H1 (cell line): ENCODE measurements at regions not wholly inside any gene's neighbourhood (a gene's known extent, or its start where the extent isn't known, plus 50 kb on each side); places are given as distances from the start of the nearest gene placed in this dataset.

Experiments
- CTCF ChIA-PET: fragments of 300-600 bp; sonication (Branson Sonifier 250); formaldehyde crosslinking; loops from one replicate; lab custom pipeline; 2021; ENCODE audit not compliant: partially characterized antibody; lab: Charles Lee
- POLR2A ChIA-PET: fragments of 300-600 bp; sonication (Branson Sonifier 250); formaldehyde crosslinking; loops from one replicate; lab custom pipeline; 2021; ENCODE audit warnings: inconsistent platforms; ENCODE audit not compliant: partially characterized antibody; lab: Charles Lee
- DNase-seq, 2 experiments: peaks; one replicate each; pipeline versions ENCODE4 v3.0.0 to v3.0.0-alpha.2; 2010 to 2022; ENCODE audit warnings: low spot score in 2 of 2, low read depth in 1 of 2, mixed read lengths in 1 of 2
- FAIRE-seq: peaks from 2 replicates; lab custom pipeline; 2011; peaks lifted over from hg19 to GRCh38; lab: Jason Lieb, UNC
- H2AFZ ChIP-seq: 2 replicates; pipeline ENCODE4 v1.8.1; 2012; ENCODE audit warnings: low read length, inconsistent platforms
- H2AK5ac ChIP-seq: 2 replicates; pipeline ENCODE4 v1.6.1; 2013; ENCODE audit warnings: low read depth, low read length
- H2BK120ac ChIP-seq: replicated peaks from 2 replicates; pipeline ENCODE3; 2013; ENCODE audit warnings: low read depth, low read length, inconsistent platforms
- H2BK12ac ChIP-seq: 2 replicates; pipeline ENCODE4 v1.6.1; 2013; ENCODE audit warnings: low read depth, low read length
- H2BK15ac ChIP-seq: 2 replicates; pipeline ENCODE4 v1.6.1; 2013; ENCODE audit warnings: low read length
- H2BK20ac ChIP-seq: 2 replicates; pipeline ENCODE4 v1.6.1; 2013; ENCODE audit warnings: low read length
- H2BK5ac ChIP-seq: 2 replicates; pipeline ENCODE4 v1.6.1; 2013; ENCODE audit warnings: low read depth, low read length
- H3K14ac ChIP-seq: 2 replicates; pipeline ENCODE4 v1.6.1; 2013; ENCODE audit warnings: inconsistent platforms; ENCODE audit not compliant: insufficient read length
- H3K18ac ChIP-seq: 2 replicates; pipeline ENCODE4 v1.6.1; 2013; ENCODE audit warnings: low read length; ENCODE audit errors: extremely low read depth
- H3K23ac ChIP-seq: 2 replicates; pipeline ENCODE4 v1.6.1; 2013; ENCODE audit warnings: inconsistent platforms; ENCODE audit not compliant: insufficient read length
- H3K23me2 ChIP-seq: 2 replicates; pipeline ENCODE4 v1.6.1; 2013; ENCODE audit warnings: low read depth, low read length
- H3K27ac ChIP-seq: 2 replicates; pipeline ENCODE4 v1.6.1; 2011; ENCODE audit warnings: low read depth, low read length, inconsistent platforms
- H3K27me3 ChIP-seq, 4 experiments: replicated peaks in 1 of 4; 1 replicate in 1 of 4; 2 replicates in 3 of 4; pipeline versions ENCODE4 v1.6.1 to v1.8.1; 2011 to 2013; ENCODE audit warnings: low read length in 3 of 4, mild to moderate bottlenecking in 3 of 4, inconsistent platforms in 2 of 4, mixed read lengths in 2 of 4, moderate library complexity in 1 of 4; ENCODE audit not compliant: control insufficient read depth in 3 of 4, insufficient read depth in 3 of 4; ENCODE audit errors: extremely low read depth in 1 of 4
- H3K36me3 ChIP-seq, 4 experiments: 2 replicates each; pipeline versions ENCODE4 v1.6.1 to v1.8.1; 2011 to 2013; ENCODE audit warnings: mild to moderate bottlenecking in 4 of 4, low read length in 3 of 4, moderate library complexity in 2 of 4, control low read depth in 1 of 4, inconsistent platforms in 1 of 4; ENCODE audit not compliant: insufficient read depth in 4 of 4, control insufficient read depth in 2 of 4
- H3K4ac ChIP-seq: replicated peaks from 2 replicates; pipeline ENCODE3; 2013; ENCODE audit warnings: low read length, low read depth, mixed read lengths, inconsistent platforms; ENCODE audit not compliant: insufficient read length
- H3K4me1 ChIP-seq, 4 experiments: replicated peaks in 1 of 4; 1 replicate in 1 of 4; 2 replicates in 3 of 4; pipeline versions ENCODE4 v1.6.1 to v1.8.1; 2011 to 2013; ENCODE audit warnings: low read length in 3 of 4, inconsistent platforms in 2 of 4, mixed read lengths in 1 of 4; ENCODE audit not compliant: insufficient read depth in 4 of 4, control insufficient read depth in 3 of 4
- H3K4me2 ChIP-seq, 2 experiments: 2 replicates each; pipeline versions ENCODE4 v1.6.1 to v1.8.1; 2011 to 2013; ENCODE audit warnings: low read depth in 2 of 2, low read length in 2 of 2, control low read depth in 1 of 2, inconsistent platforms in 1 of 2, mild to moderate bottlenecking in 1 of 2; ENCODE audit not compliant: insufficient read depth in 1 of 2
- H3K4me3 ChIP-seq, 4 experiments: fragments of 200-600, 300-600 bp in 1 of 4; sonication (generic), shearing (Covaris generic), sonication (Bioruptor Twin) in 1 of 4; 2 replicates each; pipeline versions ENCODE4 v1.5.1 to v1.8.1; 2011 to 2016; ENCODE audit warnings: low read length in 4 of 4, low read depth in 3 of 4, control low read depth in 2 of 4, inconsistent platforms in 2 of 4, mild to moderate bottlenecking in 2 of 4, mixed read lengths in 1 of 4, moderate library complexity in 1 of 4; ENCODE audit not compliant: insufficient read depth in 2 of 4; ENCODE audit errors: extremely low read depth in 1 of 4
- H3K56ac ChIP-seq: replicated peaks from 2 replicates; pipeline ENCODE3; 2013; ENCODE audit warnings: low read depth, mild to moderate bottlenecking, mixed read lengths, low read length, inconsistent platforms; ENCODE audit not compliant: insufficient read length
- H3K79me1 ChIP-seq: 2 replicates; pipeline ENCODE4 v1.6.1; 2013; ENCODE audit warnings: low read depth, low read length, control low read depth
- H3K79me2 ChIP-seq, 2 experiments: 2 replicates each; pipeline versions ENCODE4 v1.6.1 to v1.8.1; 2012 to 2013; ENCODE audit warnings: low read length in 2 of 2, mild to moderate bottlenecking in 2 of 2, inconsistent platforms in 1 of 2; ENCODE audit not compliant: insufficient read depth in 2 of 2, control insufficient read depth in 1 of 2
- H3K9ac ChIP-seq, 4 experiments: replicated peaks in 1 of 4; 1 replicate in 1 of 4; 2 replicates in 3 of 4; pipeline versions ENCODE4 v1.6.1 to v1.8.1; 2011 to 2013; ENCODE audit warnings: low read depth in 3 of 4, low read length in 3 of 4, control low read depth in 2 of 4, mild to moderate bottlenecking in 2 of 4, moderate library complexity in 2 of 4, inconsistent platforms in 1 of 4; ENCODE audit errors: extremely low read depth in 1 of 4
- H3K9me3 ChIP-seq, 2 experiments: 2 replicates each; pipeline versions ENCODE4 v1.6.1 to v1.8.1; 2012 to 2013; ENCODE audit warnings: mild to moderate bottlenecking in 2 of 2, moderate library complexity in 2 of 2, control low read depth in 1 of 2, inconsistent platforms in 1 of 2, low read depth in 1 of 2, low read length in 1 of 2, mixed read lengths in 1 of 2; ENCODE audit not compliant: insufficient read depth in 2 of 2
- H4K20me1 ChIP-seq, 2 experiments: replicated peaks in 1 of 2; 2 replicates each; pipeline versions ENCODE3 to v1.8.1; 2011 to 2013; ENCODE audit warnings: inconsistent platforms in 2 of 2, low read length in 2 of 2, mild to moderate bottlenecking in 1 of 2; ENCODE audit not compliant: insufficient read depth in 2 of 2, control insufficient read depth in 1 of 2
- H4K5ac ChIP-seq: 2 replicates; pipeline ENCODE4 v1.6.1; 2013; ENCODE audit warnings: low read length, low read depth, mixed read lengths, inconsistent platforms; ENCODE audit not compliant: insufficient read length
- H4K8ac ChIP-seq: 2 replicates; pipeline ENCODE4 v1.8.0; 2013; ENCODE audit warnings: mild to moderate bottlenecking, moderate library complexity, low read length, inconsistent platforms; ENCODE audit not compliant: insufficient read depth; ENCODE audit errors: extremely low read depth
- H4K91ac ChIP-seq: replicated peaks from 2 replicates; pipeline ENCODE3; 2013; ENCODE audit warnings: low read length, mixed read lengths, inconsistent platforms; ENCODE audit not compliant: insufficient read length
- PHF8 ChIP-seq: fragments of 200-600 bp; sonication (generic); conservative IDR thresholded peaks from 2 replicates; pipeline ENCODE4 v1.7.1; 2012; ENCODE audit warnings: low read depth, mild to moderate bottlenecking, inconsistent platforms, low read length, moderate library complexity
- RAD21 ChIP-seq, 2 experiments: IDR thresholded peaks in 1 of 2; conservative IDR thresholded peaks in 1 of 2; 2 replicates each; pipeline ENCODE4 v1.6.1; 2011; ENCODE audit warnings: low read depth in 2 of 2, low read length in 2 of 2, improper control_type of control experiment in 1 of 2, inconsistent platforms in 1 of 2, mild to moderate bottlenecking in 1 of 2, moderate library complexity in 1 of 2
- YY1 ChIP-seq: IDR thresholded peaks from 2 replicates; pipeline ENCODE4 v1.6.1; 2011; ENCODE audit warnings: low read depth, mild to moderate bottlenecking, low read length
- WGBS, 2 experiments: shearing (Covaris generic) in 1 of 2; methylation state at CpG; one replicate each; pipeline versions ENCODE4 v1.1.6 to v1.1.7; 2013 to 2015; ENCODE audit warnings: low lambda C conversion rate in 2 of 2, mixed read lengths in 2 of 2, inconsistent platforms in 1 of 2, low coverage in 1 of 2, missing lambda C conversion rate in 1 of 2; ENCODE audit not compliant: insufficient replicate concordance in 2 of 2, insufficient coverage in 1 of 2, insufficient read length in 1 of 2; ENCODE audit errors: extremely low coverage in 1 of 2, missing lambda C conversion rate in 1 of 2; 5-methylcytosine and 5-hydroxymethylcytosine counted together
- TF ChIP-seq, protein P1 (sequence below), 3 experiments: IDR thresholded peaks; 1 replicate in 2 of 3; 2 replicates in 1 of 3; pipeline versions ENCODE4 v1.5.1 to v1.6.1; 2011; ENCODE audit warnings: low read length in 3 of 3, mild to moderate bottlenecking in 3 of 3, inconsistent platforms in 2 of 3, low read depth in 1 of 3, moderate library complexity in 1 of 3; ENCODE audit not compliant: insufficient read depth in 1 of 3; ENCODE audit errors: control extremely low read depth in 1 of 3

- TF ChIP-seq YY1: no peak
- no peak for TF ChIP-seq PHF8
- TF ChIP-seq RAD21 (IDR thresholded peaks at IDR 0.05 in 1 of 2, conservative IDR thresholded peaks at IDR 0.05 in 1 of 2; ENCODE audit: low read depth in 2 of 2, low read length in 2 of 2): peak in 1 of 2 experiments; percentile 21; a peak in 1 of 4 replicates
- TF ChIP-seq, protein P1, sequence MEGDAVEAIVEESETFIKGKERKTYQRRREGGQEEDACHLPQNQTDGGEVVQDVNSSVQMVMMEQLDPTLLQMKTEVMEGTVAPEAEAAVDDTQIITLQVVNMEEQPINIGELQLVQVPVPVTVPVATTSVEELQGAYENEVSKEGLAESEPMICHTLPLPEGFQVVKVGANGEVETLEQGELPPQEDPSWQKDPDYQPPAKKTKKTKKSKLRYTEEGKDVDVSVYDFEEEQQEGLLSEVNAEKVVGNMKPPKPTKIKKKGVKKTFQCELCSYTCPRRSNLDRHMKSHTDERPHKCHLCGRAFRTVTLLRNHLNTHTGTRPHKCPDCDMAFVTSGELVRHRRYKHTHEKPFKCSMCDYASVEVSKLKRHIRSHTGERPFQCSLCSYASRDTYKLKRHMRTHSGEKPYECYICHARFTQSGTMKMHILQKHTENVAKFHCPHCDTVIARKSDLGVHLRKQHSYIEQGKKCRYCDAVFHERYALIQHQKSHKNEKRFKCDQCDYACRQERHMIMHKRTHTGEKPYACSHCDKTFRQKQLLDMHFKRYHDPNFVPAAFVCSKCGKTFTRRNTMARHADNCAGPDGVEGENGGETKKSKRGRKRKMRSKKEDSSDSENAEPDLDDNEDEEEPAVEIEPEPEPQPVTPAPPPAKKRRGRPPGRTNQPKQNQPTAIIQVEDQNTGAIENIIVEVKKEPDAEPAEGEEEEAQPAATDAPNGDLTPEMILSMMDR (IDR thresholded peaks at IDR 0.05; ENCODE audit: control extremely low read depth in 1 of 3, insufficient read depth in 1 of 3, low read depth in 1 of 3, low read length in 3 of 3): peak in 1 of 3 experiments; percentile 29; a peak in 1 of 4 replicates
- TF ChIP-seq, all 59 proteins: peak for 2
- DNase-seq (no peak), FAIRE-seq (no peak)
- ChIA-PET POLR2A (no interaction called here), CTCF (interaction anchor here (0.7 kb wide), 1 partner anchor 23 kb away, joined by 4 read pairs; no protein-coding TSS in a partner anchor)
- H4K5ac ChIP-seq: no peak overlapping the region
- H3K4me3 ChIP-seq: no peak overlapping the region
- H4K91ac ChIP-seq: no peak overlapping the region
- H2BK15ac ChIP-seq: no peak overlapping the region
- no peaks in the 10 kb centered on the region for H3K23me2 ChIP-seq
- no peak overlapping the region for H3K9ac ChIP-seq
- H4K8ac ChIP-seq: no peak overlapping the region
- no peak overlapping the region for H3K4ac ChIP-seq
- H3K14ac ChIP-seq: no peak overlapping the region
- no peaks in the 10 kb centered on the region for H3K79me2 ChIP-seq
- 79% methylated on average over 1 of the region's 1 CpG; no CpG with 5 or more reads in 1 of the 2 experiments for WGBS, 2 experiments
- no peak overlapping the region for H3K56ac ChIP-seq
- no peak overlapping the region for H2BK5ac ChIP-seq
- H3K4me1 ChIP-seq: no peaks in the 10 kb centered on the region; a peak in 1 of 7 replicates
- H3K4me2 ChIP-seq: no peak overlapping the region
- H3K36me3 ChIP-seq: no peaks in the 10 kb centered on the region
- H3K18ac ChIP-seq: no peak overlapping the region
- H3K27me3 ChIP-seq: no peaks in the 10 kb centered on the region
- no peak overlapping the region for H2AFZ ChIP-seq
- H2AK5ac ChIP-seq: no peak overlapping the region
- H2BK20ac ChIP-seq: no peak overlapping the region
- no peak overlapping the region for H2BK12ac ChIP-seq
- H3K9me3 ChIP-seq: no peaks in the 10 kb centered on the region
- no peak overlapping the region for H2BK120ac ChIP-seq
- H4K20me1 ChIP-seq: no peaks in the 10 kb centered on the region
- H3K27ac ChIP-seq: no peak overlapping the region
- H3K23ac ChIP-seq: no peak overlapping the region
- H3K79me1 ChIP-seq: no peaks in the 10 kb centered on the region
These were observed 93.9 kb downstream of the LIG4 start for GRCh38 chr13:108121406-108121805.
